HUES64 (cell line): ENCODE measurements at regions not wholly inside any gene's neighbourhood (a gene's known extent, or its start where the extent isn't known, plus 50 kb on each side); places are given as distances from the start of the nearest gene placed in this dataset.

ENCODE experiments used
- H3K27ac ChIP-seq: 2 replicates; pipeline ENCODE4 v1.7.0; 2013; ENCODE audit warnings: low read depth, low read length, inconsistent platforms
- H3K27me3 ChIP-seq: 2 replicates; pipeline ENCODE4 v1.6.1; 2013; ENCODE audit warnings: mild to moderate bottlenecking, low read length; ENCODE audit not compliant: insufficient read depth
- H3K36me3 ChIP-seq: 2 replicates; pipeline ENCODE4 v1.6.1; 2013; ENCODE audit warnings: mild to moderate bottlenecking, low read length; ENCODE audit not compliant: insufficient read depth
- H3K4me1 ChIP-seq: 2 replicates; pipeline ENCODE4 v1.6.1; 2013; ENCODE audit warnings: mild to moderate bottlenecking, low read length, moderate library complexity; ENCODE audit not compliant: insufficient read depth
- H3K4me3 ChIP-seq: 2 replicates; pipeline ENCODE4 v1.5.1; 2013; ENCODE audit warnings: mild to moderate bottlenecking, low read length, moderate library complexity
- H3K9ac ChIP-seq: 2 replicates; pipeline ENCODE4 v1.6.1; 2013; ENCODE audit warnings: mild to moderate bottlenecking, low read depth, low read length
- H3K9me3 ChIP-seq: 2 replicates; pipeline ENCODE4 v1.6.1; 2013; ENCODE audit warnings: low read depth, low read length; ENCODE audit not compliant: insufficient read depth
- WGBS: fragments of 150-250, 120-280 bp; methylation state at CpG from one replicate; pipeline ENCODE4 v1.1.7; 2013; ENCODE audit warnings: missing lambda C conversion rate; 5-methylcytosine and 5-hydroxymethylcytosine counted together

GRCh38 chr2:145138626-145139025, 618.7 kb upstream of the ZEB2 start:
- Histone ChIP-seq H3K27me3 (no peaks in the 10 kb centered on the region), H3K9ac (no peak overlapping the region), H3K36me3 (no peaks in the 10 kb centered on the region), H3K27ac (no peak overlapping the region), H3K4me1 (peaks cover 5% of the 10 kb centered on the region; the same call in 1 of the 2 replicates), H3K4me3 (no peak overlapping the region), H3K9me3 (no peaks in the 10 kb centered on the region)
- 82% methylated on average over 2 of the region's 2 CpGs for WGBS

GRCh38 chr2:145137901-145138300, 618.0 kb upstream of the ZEB2 start:
- no peak overlapping the region for H3K27ac ChIP-seq
- H3K9me3 ChIP-seq: no peaks in the 10 kb centered on the region
- H3K4me1 ChIP-seq: peaks cover 5% of the 10 kb centered on the region; the same call in 1 of the 2 replicates
- no peaks in the 10 kb centered on the region for H3K36me3 ChIP-seq
- H3K27me3 ChIP-seq: no peaks in the 10 kb centered on the region
- H3K9ac ChIP-seq: no peak overlapping the region
- H3K4me3 ChIP-seq: no peak overlapping the region
- 100% methylated on average over 1 of the region's 1 CpG for WGBS

DNA sequence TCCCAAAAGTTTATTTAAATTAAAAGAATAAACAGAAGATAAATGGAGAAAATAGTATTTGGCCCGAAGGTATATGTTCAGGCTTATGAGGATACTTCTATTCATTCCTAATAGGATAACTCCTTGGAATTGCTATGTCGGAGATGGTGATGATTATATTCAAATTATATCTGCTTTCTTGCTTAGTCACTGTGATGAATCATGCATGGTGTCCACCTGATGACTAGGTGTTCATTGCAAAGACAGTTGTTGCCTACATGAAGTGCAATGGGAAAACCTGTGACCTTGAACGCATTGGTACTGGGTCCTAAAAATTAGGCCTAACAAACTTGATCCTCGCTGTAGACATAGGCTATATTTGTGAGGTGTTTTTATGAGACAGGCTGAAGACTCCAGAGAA, 617.3 kb upstream of the ZEB2 start:
- no peak overlapping the region for H3K27ac ChIP-seq
- H3K4me1 ChIP-seq: peaks cover 5% of the 10 kb centered on the region; the same call in 1 of the 2 replicates
- no peaks in the 10 kb centered on the region for H3K36me3 ChIP-seq
- no peaks in the 10 kb centered on the region for H3K9me3 ChIP-seq
- 96% methylated on average over 3 of the region's 4 CpGs for WGBS
- no peak overlapping the region for H3K9ac ChIP-seq
- H3K4me3 ChIP-seq: no peak overlapping the region
- no peaks in the 10 kb centered on the region for H3K27me3 ChIP-seq

DNA sequence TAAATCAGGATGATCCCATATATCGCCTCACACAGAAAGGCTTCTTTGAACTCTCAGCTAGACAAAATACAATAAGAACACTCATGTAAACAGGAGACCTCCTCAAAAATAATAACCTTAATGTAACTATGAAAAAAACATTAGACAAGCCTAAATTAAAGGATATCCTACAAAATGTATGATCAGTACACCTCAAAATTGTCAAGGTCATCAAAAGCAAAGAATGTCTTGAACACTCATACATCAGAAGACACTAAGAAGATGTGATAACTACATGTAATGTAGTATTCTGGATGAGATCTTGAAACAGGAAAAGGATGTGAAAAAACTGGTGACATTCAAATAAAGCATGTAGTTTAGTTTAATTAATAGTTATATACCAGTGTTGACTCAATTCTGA, 616.8 kb upstream of the ZEB2 start:
- Histone ChIP-seq H3K9ac (no peak overlapping the region), H3K27me3 (no peaks in the 10 kb centered on the region), H3K36me3 (no peaks in the 10 kb centered on the region), H3K4me3 (no peak overlapping the region), H3K9me3 (no peaks in the 10 kb centered on the region), H3K27ac (no peak overlapping the region), H3K4me1 (peaks cover 5% of the 10 kb centered on the region; the same call in 1 of the 2 replicates)
- 89% methylated on average over 1 of the region's 1 CpG for WGBS

DNA sequence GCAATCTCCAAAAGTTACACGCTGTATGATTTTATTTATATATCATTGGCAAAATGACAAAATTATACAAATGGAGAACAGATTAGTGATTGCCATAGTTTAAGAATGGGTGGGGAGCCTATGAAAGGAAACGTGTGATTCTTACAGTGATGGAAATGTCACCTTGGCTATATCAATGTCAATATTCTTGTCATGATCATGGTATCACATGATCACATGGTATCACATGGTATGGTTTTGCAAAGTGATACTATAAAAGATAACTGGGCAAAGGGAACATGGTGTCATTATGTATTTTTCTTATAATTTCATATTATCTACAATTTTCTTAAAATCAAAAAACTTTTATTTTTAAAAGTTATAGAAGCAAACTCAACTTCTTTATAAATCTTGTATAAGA, 606.2 kb upstream of the ZEB2 start:
- Histone ChIP-seq H3K9me3 (no peaks in the 10 kb centered on the region), H3K4me1 (peaks cover 3% of the 10 kb centered on the region), H3K36me3 (no peaks in the 10 kb centered on the region), H3K9ac (no peak overlapping the region), H3K27ac (no peak overlapping the region), H3K4me3 (no peak overlapping the region), H3K27me3 (no peaks in the 10 kb centered on the region)
- WGBS: 100% methylated on average over 2 of the region's 2 CpGs

- no peaks in the 10 kb centered on the region for H3K9me3 ChIP-seq
- 92% methylated on average over 3 of the region's 4 CpGs for WGBS
- no peak overlapping the region for H3K4me3 ChIP-seq
Measured at GRCh38 chr2:145124085-145124484, 604.2 kb upstream of the ZEB2 start.

DNA sequence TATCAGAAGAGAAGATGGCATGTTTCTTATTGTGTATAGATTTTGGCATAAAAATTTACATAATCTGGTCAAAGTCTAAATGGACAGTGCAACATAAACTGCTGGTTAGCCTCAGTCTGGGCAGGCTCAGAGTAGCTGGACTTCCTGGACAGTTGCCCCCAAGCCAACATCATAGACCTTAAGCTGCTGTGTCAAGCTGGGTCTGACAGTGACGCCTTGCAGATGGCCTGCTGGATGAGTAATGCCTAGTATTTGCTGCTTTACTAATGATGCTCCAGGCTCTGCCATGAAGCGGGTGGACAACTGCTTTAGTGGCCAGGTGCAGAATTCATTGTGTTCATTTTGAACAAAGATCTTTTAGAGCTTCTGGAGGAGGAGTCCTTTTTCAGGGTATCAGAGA, 603.7 kb upstream of the ZEB2 start:
- Histone ChIP-seq H3K4me1 (peaks cover 3% of the 10 kb centered on the region), H3K9ac (no peak overlapping the region), H3K27ac (no peak overlapping the region), H3K36me3 (no peaks in the 10 kb centered on the region), H3K9me3 (no peaks in the 10 kb centered on the region), H3K4me3 (no peak overlapping the region), H3K27me3 (no peaks in the 10 kb centered on the region)
- 94% methylated on average over 2 of the region's 2 CpGs for WGBS

More at GRCh38 chr2:145124085-145124484, 604.2 kb upstream of the ZEB2 start:
- Histone ChIP-seq H3K27ac (no peak overlapping the region), H3K36me3 (no peaks in the 10 kb centered on the region), H3K9ac (no peak overlapping the region), H3K4me1 (peaks cover 3% of the 10 kb centered on the region), H3K27me3 (no peaks in the 10 kb centered on the region)

- Histone ChIP-seq H3K9ac (no peak overlapping the region), H3K4me3 (no peak overlapping the region)
- no CpG with 5 or more reads among the region's 1 CpG for WGBS
Measured at GRCh38 chr2:145119225-145119624, 599.3 kb upstream of the ZEB2 start.

DNA sequence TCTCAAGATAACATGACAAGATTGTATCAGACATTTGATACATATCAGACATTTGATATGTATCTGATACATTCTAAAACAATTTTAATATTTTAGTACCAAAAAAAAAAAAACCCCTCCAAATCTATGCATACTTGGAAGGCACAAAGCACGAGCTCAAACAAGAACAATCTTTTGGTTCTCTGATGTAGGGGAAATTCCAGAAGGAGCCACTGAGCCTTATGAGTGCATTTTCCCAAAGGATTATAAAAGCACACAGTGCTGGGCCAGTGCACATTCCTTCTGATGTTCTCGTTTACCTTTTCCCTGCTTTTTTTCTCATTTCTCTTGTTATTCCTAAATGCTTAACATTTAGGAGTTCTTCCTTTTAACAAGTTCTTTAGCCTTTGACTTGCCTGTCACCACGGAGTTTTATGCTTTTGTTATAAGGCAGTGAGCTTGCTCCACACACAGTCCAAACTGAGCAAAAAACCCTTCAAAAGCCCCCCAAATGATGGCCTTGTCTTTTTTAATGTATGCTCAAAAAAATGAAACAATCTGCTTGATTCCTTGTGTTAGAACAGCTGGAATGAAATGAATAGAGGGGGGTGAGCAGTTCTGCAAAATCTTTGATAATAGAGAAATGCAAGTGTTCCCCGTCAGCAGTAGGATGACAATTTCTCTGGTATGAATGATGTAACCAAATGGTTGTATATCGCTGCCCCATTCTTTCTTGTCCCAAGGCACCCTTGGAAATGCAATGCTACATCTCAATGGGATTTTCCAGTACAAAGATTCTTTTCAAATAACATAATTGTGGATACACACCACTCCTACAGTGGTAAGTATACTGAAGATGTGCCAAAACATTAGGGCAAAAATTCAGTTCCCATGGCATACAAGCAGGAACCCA, 597.2 kb upstream of the ZEB2 start:
- no peaks in the 10 kb centered on the region for H3K36me3 ChIP-seq
- H3K9me3 ChIP-seq: no peaks in the 10 kb centered on the region
- H3K27me3 ChIP-seq: no peaks in the 10 kb centered on the region
- no peak overlapping the region for H3K4me3 ChIP-seq
- peaks cover 3% of the 10 kb centered on the region for H3K4me1 ChIP-seq
- WGBS: 89% methylated on average over 5 of the region's 5 CpGs
- no peak overlapping the region for H3K27ac ChIP-seq
- no peak overlapping the region for H3K9ac ChIP-seq

More at GRCh38 chr2:145119225-145119624, 599.3 kb upstream of the ZEB2 start:
- H3K27me3 ChIP-seq: no peaks in the 10 kb centered on the region
- H3K4me1 ChIP-seq: peaks cover 3% of the 10 kb centered on the region
- H3K27ac ChIP-seq: no peak overlapping the region
- H3K9me3 ChIP-seq: no peaks in the 10 kb centered on the region
- no peaks in the 10 kb centered on the region for H3K36me3 ChIP-seq

DNA sequence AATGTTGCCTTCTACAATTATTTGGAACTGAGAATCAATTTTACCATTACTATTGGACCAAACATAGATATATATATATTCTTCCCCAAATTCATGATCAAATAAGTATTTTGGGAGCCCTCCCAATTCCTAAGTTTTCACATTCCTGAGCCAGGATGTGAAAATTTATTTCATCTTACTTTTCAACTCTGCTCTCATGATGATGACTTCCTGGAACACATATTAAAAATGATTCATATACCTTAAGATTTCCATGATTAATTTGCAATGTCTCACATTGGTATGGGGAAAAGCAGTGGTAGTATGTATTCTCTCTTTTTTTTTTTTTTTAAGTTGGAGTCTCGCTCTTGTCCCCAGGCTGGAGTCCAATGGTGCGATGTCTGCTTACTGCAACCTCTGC, 596.1 kb upstream of the ZEB2 start:
- Histone ChIP-seq H3K36me3 (no peaks in the 10 kb centered on the region), H3K9me3 (no peaks in the 10 kb centered on the region), H3K9ac (no peak overlapping the region), H3K4me1 (no peaks in the 10 kb centered on the region; the same call in 1 of the 2 replicates), H3K27me3 (no peaks in the 10 kb centered on the region), H3K27ac (no peak overlapping the region), H3K4me3 (no peak overlapping the region)
- WGBS: 94% methylated on average over 2 of the region's 2 CpGs

- no peak overlapping the region for H3K4me3 ChIP-seq
- no peaks in the 10 kb centered on the region for H3K4me1 ChIP-seq
- H3K9me3 ChIP-seq: no peaks in the 10 kb centered on the region
- no peak overlapping the region for H3K9ac ChIP-seq
- H3K27ac ChIP-seq: no peak overlapping the region
- 89% methylated on average over 2 of the region's 2 CpGs for WGBS
- H3K36me3 ChIP-seq: no peaks in the 10 kb centered on the region
- H3K27me3 ChIP-seq: no peaks in the 10 kb centered on the region
Measured at GRCh38 chr2:145114726-145115125, 594.8 kb upstream of the ZEB2 start.
